ENCODE measurements at regions not wholly inside any gene's neighbourhood (a gene's known extent, or its start where the extent isn't known, plus 50 kb on each side); places are given as distances from the start of the nearest gene placed in this dataset.

- TF ChIP-seq, protein P1, sequence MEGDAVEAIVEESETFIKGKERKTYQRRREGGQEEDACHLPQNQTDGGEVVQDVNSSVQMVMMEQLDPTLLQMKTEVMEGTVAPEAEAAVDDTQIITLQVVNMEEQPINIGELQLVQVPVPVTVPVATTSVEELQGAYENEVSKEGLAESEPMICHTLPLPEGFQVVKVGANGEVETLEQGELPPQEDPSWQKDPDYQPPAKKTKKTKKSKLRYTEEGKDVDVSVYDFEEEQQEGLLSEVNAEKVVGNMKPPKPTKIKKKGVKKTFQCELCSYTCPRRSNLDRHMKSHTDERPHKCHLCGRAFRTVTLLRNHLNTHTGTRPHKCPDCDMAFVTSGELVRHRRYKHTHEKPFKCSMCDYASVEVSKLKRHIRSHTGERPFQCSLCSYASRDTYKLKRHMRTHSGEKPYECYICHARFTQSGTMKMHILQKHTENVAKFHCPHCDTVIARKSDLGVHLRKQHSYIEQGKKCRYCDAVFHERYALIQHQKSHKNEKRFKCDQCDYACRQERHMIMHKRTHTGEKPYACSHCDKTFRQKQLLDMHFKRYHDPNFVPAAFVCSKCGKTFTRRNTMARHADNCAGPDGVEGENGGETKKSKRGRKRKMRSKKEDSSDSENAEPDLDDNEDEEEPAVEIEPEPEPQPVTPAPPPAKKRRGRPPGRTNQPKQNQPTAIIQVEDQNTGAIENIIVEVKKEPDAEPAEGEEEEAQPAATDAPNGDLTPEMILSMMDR (CRISPR knock-in tag; IDR thresholded peaks at IDR 0.05): no peak
- TF ChIP-seq, protein P2, sequence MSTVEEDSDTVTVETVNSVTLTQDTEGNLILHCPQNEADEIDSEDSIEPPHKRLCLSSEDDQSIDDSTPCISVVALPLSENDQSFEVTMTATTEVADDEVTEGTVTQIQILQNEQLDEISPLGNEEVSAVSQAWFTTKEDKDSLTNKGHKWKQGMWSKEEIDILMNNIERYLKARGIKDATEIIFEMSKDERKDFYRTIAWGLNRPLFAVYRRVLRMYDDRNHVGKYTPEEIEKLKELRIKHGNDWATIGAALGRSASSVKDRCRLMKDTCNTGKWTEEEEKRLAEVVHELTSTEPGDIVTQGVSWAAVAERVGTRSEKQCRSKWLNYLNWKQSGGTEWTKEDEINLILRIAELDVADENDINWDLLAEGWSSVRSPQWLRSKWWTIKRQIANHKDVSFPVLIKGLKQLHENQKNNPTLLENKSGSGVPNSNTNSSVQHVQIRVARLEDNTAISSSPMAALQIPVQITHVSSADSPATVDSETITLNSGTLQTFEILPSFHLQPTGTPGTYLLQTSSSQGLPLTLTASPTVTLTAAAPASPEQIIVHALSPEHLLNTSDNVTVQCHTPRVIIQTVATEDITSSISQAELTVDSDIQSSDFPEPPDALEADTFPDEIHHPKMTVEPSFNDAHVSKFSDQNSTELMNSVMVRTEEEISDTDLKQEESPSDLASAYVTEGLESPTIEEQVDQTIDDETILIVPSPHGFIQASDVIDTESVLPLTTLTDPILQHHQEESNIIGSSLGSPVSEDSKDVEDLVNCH (CRISPR knock-in tag; IDR thresholded peaks at IDR 0.05): no peak
- TF ChIP-seq ZFP1 (CRISPR knock-in tag; IDR thresholded peaks at IDR 0.05) (no peak), EZH2 (conservative IDR thresholded peaks at IDR 0.05; ENCODE audit: low read depth, low read length) (no peak), TAF1 (CRISPR knock-in tag; IDR thresholded peaks at IDR 0.05) (no peak), KDM5A (IDR thresholded peaks at IDR 0.05; ENCODE audit: borderline replicate concordance, low read length) (no peak), ZNF350 (CRISPR knock-in tag; IDR thresholded peaks at IDR 0.05; ENCODE audit: borderline replicate concordance, low read depth) (no peak), HDAC6 (IDR thresholded peaks at IDR 0.05; ENCODE audit: low read depth, low read length) (no peak), ZC3H4 (CRISPR knock-in tag; IDR thresholded peaks at IDR 0.05; ENCODE audit: borderline replicate concordance) (no peak), NFRKB (IDR thresholded peaks at IDR 0.05) (no peak), HNF1B (CRISPR knock-in tag; IDR thresholded peaks at IDR 0.05) (no peak), MAX (IDR thresholded peaks at IDR 0.05) (no peak)
These were observed 148.3 kb upstream of the NR3C1 start for GRCh38 chr5:143551820-143552251.

All from HepG2 (cell line).